Neuronal stem cell (in vitro differentiated cells): ENCODE measurements at regions not wholly inside any gene's neighbourhood (a gene's known extent, or its start where the extent isn't known, plus 50 kb on each side); places are given as distances from the start of the nearest gene placed in this dataset.

ENCODE experiments used
- DNase-seq: peaks from one replicate; pipeline ENCODE4 v3.0.0-alpha.2; 2013; ENCODE audit warnings: low spot score
- H2AFZ ChIP-seq: one replicate; pipeline ENCODE4 v1.6.1; 2013; ENCODE audit warnings: mild to moderate bottlenecking, low read length, inconsistent platforms
- H2AK5ac ChIP-seq: 2 replicates; pipeline ENCODE4 v1.6.1; 2013; ENCODE audit warnings: low read depth, mild to moderate bottlenecking, inconsistent platforms, low read length, moderate library complexity, mixed read lengths
- H2BK120ac ChIP-seq: 2 replicates; pipeline ENCODE4 v1.6.1; 2013; ENCODE audit warnings: low read depth, mild to moderate bottlenecking, inconsistent platforms, low read length, moderate library complexity, mixed read lengths
- H2BK12ac ChIP-seq: one replicate; pipeline ENCODE4 v1.6.1; 2013; ENCODE audit warnings: low read length, inconsistent platforms
- H2BK15ac ChIP-seq: 2 replicates; pipeline ENCODE4 v1.6.1; 2013; ENCODE audit warnings: mild to moderate bottlenecking, low read length, inconsistent platforms, mixed read lengths
- H2BK5ac ChIP-seq: one replicate; pipeline ENCODE4 v1.6.1; 2013; ENCODE audit warnings: inconsistent platforms, mild to moderate bottlenecking, low read length, moderate library complexity
- H3K14ac ChIP-seq: one replicate; pipeline ENCODE4 v1.6.1; 2013; ENCODE audit warnings: low read length, inconsistent platforms
- H3K18ac ChIP-seq: 2 replicates; pipeline ENCODE4 v1.6.1; 2013; ENCODE audit warnings: low read length, inconsistent platforms
- H3K23ac ChIP-seq: 2 replicates; pipeline ENCODE4 v1.6.1; 2013; ENCODE audit warnings: low read depth, mild to moderate bottlenecking, mixed read lengths, low read length, inconsistent platforms; ENCODE audit not compliant: poor library complexity
- H3K27ac ChIP-seq: replicated peaks from 3 replicates; pipeline ENCODE4 v1.5.1; 2013; ENCODE audit warnings: low read length, inconsistent platforms
- H3K27me3 ChIP-seq, 3 experiments: 2 replicates each; pipeline ENCODE4 v1.6.1; 2013; ENCODE audit warnings: low read length in 3 of 3, mild to moderate bottlenecking in 2 of 3, inconsistent platforms in 1 of 3, low read depth in 1 of 3, mixed read lengths in 1 of 3, moderate library complexity in 1 of 3; ENCODE audit not compliant: control insufficient read depth in 3 of 3, insufficient read depth in 3 of 3
- H3K36me3 ChIP-seq, 2 donors: replicated peaks in 1 of 2; 2 replicates each; pipeline ENCODE4 v1.6.1; 2013; ENCODE audit warnings: low read length in 2 of 2; ENCODE audit not compliant: control insufficient read depth in 2 of 2, insufficient read depth in 2 of 2
- H3K4ac ChIP-seq: 2 replicates; pipeline ENCODE4 v1.6.1; 2013; ENCODE audit warnings: inconsistent platforms, mild to moderate bottlenecking, low read length, moderate library complexity
- H3K4me1 ChIP-seq, 2 donors: 1 replicate in 1 of 2; 2 replicates in 1 of 2; pipeline ENCODE4 v1.6.1; 2013; ENCODE audit warnings: low read length in 2 of 2, low read depth in 1 of 2; ENCODE audit not compliant: control insufficient read depth in 2 of 2, insufficient read depth in 1 of 2
- H3K4me2 ChIP-seq: one replicate; pipeline ENCODE4 v1.6.1; 2013; ENCODE audit warnings: mild to moderate bottlenecking, low read length, inconsistent platforms; ENCODE audit not compliant: insufficient read depth, poor library complexity, severe bottlenecking
- H3K4me3 ChIP-seq, 2 donors: 2 replicates each; pipeline ENCODE4 v1.5.1; 2013; ENCODE audit warnings: low read length in 2 of 2, mild to moderate bottlenecking in 2 of 2, inconsistent platforms in 1 of 2, moderate library complexity in 1 of 2
- H3K79me1 ChIP-seq: one replicate; pipeline ENCODE4 v1.6.1; 2013; ENCODE audit warnings: low read depth, mild to moderate bottlenecking, inconsistent platforms, low read length, moderate library complexity
- H3K9ac ChIP-seq: one replicate; pipeline ENCODE4 v1.6.1; 2013; ENCODE audit warnings: mild to moderate bottlenecking, low read depth, low read length, inconsistent platforms; ENCODE audit not compliant: poor library complexity
- H3K9me3 ChIP-seq, 2 donors: replicated peaks in 1 of 2; 2 replicates each; pipeline versions ENCODE3 to v1.6.1; 2013; ENCODE audit warnings: low read length in 2 of 2, mild to moderate bottlenecking in 2 of 2, inconsistent platforms in 1 of 2, low read depth in 1 of 2, mixed read lengths in 1 of 2, moderate library complexity in 1 of 2; ENCODE audit not compliant: control insufficient read depth in 2 of 2, insufficient read depth in 1 of 2
- H4K8ac ChIP-seq: one replicate; pipeline ENCODE4 v1.6.1; 2013; ENCODE audit warnings: low read depth, mild to moderate bottlenecking, inconsistent platforms, low read length, moderate library complexity
- H4K91ac ChIP-seq: one replicate; pipeline ENCODE4 v1.6.1; 2013; ENCODE audit warnings: low read length, low read depth, mild to moderate bottlenecking, inconsistent platforms; ENCODE audit not compliant: poor library complexity
- WGBS, 2 donors: extraction: QIAGEN DNeasy Blood & Tissue Kit; methylation state at CpG; one replicate each; pipeline ENCODE4 v1.1.7; 2013; ENCODE audit warnings: missing lambda C conversion rate in 2 of 2, mixed read lengths in 1 of 2; ENCODE audit not compliant: insufficient read length in 2 of 2, insufficient replicate concordance in 1 of 2; ENCODE audit errors: extremely low coverage in 2 of 2; 5-methylcytosine and 5-hydroxymethylcytosine counted together

DNA sequence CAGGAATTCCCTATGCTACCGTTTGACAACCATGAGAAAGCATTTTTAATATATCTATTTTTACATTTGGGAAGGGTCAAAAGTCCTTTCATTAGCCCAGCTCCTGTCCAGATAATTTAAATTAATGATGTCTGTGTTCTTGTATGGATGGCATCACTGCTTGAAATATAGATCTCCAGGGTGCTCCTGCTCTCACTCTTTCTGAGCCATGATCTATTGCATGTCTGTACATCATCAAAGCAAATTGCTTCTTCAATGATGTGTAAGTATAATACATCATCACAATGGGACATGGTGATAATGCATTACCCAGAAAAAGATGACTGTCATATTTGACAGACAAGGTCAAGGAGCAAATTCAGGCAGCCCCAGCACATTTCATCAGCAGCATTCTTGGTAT is 223.6 kb upstream of the CNTN6 start:
- no peak overlapping the region for H2AK5ac ChIP-seq
- no peak overlapping the region for H2BK5ac ChIP-seq
- H3K4me2 ChIP-seq, result no peak overlapping the region
- H3K4ac ChIP-seq, result no peak overlapping the region
- H2BK12ac ChIP-seq, result no peak overlapping the region
- no peak overlapping the region for H3K9ac ChIP-seq
- H3K36me3 ChIP-seq, result no peaks in the 10 kb centered on the region
- no peak overlapping the region for H3K4me3 ChIP-seq
- no peak overlapping the region for H2BK15ac ChIP-seq
- H3K27ac ChIP-seq, result no peak overlapping the region
- no peak overlapping the region for H3K18ac ChIP-seq
- no peaks in the 10 kb centered on the region for H3K9me3 ChIP-seq
- no peaks in the 10 kb centered on the region for H3K4me1 ChIP-seq
- H3K14ac ChIP-seq, result no peak overlapping the region
- DNase-seq, result no peak
- no peaks in the 10 kb centered on the region for H3K27me3 ChIP-seq
- H3K79me1 ChIP-seq, result no peaks in the 10 kb centered on the region
- H3K23ac ChIP-seq, result no peak overlapping the region
- no peak overlapping the region for H2BK120ac ChIP-seq
- H2AFZ ChIP-seq, result no peak overlapping the region
- no peak overlapping the region for H4K8ac ChIP-seq
- WGBS, 2 donors, result no CpG with 5 or more reads among the region's 1 CpG
- H4K91ac ChIP-seq, result no peak overlapping the region

DNA sequence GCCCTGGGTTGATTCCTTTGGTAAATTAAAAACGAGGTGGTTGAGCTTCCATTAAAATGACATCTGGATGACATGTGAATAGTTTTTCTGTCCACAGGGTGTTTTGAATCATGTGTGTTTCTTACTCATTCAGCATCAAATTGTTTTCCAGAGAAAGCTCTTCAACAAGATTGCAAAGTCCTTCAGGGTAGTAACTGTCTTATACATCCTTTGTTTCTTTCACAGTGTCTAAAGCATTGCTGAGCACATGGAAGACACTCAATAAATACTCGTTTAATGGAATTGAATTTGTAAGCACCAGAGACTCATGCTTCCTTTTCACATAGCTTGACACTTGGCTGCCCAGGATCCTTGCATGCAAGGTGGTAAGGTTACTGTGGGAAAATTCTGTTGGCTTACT is 223.1 kb upstream of the CNTN6 start:
- Histone ChIP-seq H3K14ac (no peak overlapping the region), H2BK12ac (no peak overlapping the region), H2BK15ac (no peak overlapping the region), H4K91ac (no peak overlapping the region), H3K27me3 (no peaks in the 10 kb centered on the region), H3K79me1 (no peaks in the 10 kb centered on the region), H4K8ac (no peak overlapping the region), H2BK5ac (no peak overlapping the region), H3K4me1 (no peaks in the 10 kb centered on the region), H3K4ac (no peak overlapping the region), H3K18ac (no peak overlapping the region), H2BK120ac (no peak overlapping the region), H2AFZ (no peak overlapping the region), H3K23ac (no peak overlapping the region), H3K4me3 (no peak overlapping the region), H3K4me2 (no peak overlapping the region), H2AK5ac (no peak overlapping the region), H3K9me3 (no peaks in the 10 kb centered on the region), H3K36me3 (no peaks in the 10 kb centered on the region), H3K9ac (no peak overlapping the region), H3K27ac (no peak overlapping the region)
- DNase-seq, result no peak
- WGBS, 2 donors, result no CpG with 5 or more reads among the region's 2 CpGs

DNA sequence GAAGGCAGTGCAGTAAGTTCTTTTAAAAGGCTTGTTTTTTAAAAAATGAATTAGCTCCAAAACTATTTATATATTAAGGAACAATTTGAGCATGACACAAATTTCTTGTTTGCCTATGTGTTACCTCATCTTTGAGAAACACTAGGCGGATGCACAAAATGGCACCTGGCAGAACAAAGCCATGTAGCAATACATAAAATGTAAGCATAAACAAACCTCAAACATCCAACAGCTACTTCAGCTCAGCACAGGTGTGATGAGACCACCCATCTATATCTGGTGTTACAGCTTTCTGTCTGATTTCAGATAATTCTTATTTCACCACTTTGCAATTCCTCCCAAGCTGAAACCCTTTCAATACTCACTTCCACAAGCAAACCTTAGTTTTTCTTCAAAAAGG is 221.2 kb upstream of the CNTN6 start:
- H3K27me3 ChIP-seq, result no peaks in the 10 kb centered on the region
- H2AK5ac ChIP-seq, result no peak overlapping the region
- H3K4me2 ChIP-seq, result no peak overlapping the region
- no peak overlapping the region for H3K4me3 ChIP-seq
- no CpG with 5 or more reads among the region's 1 CpG for WGBS, 2 donors
- H3K14ac ChIP-seq, result no peak overlapping the region
- H3K18ac ChIP-seq, result no peak overlapping the region
- H4K91ac ChIP-seq, result no peak overlapping the region
- no peak overlapping the region for H2BK15ac ChIP-seq
- no peak overlapping the region for H2BK12ac ChIP-seq
- no peak overlapping the region for H3K4ac ChIP-seq
- no peaks in the 10 kb centered on the region for H3K9me3 ChIP-seq
- no peak overlapping the region for H2BK5ac ChIP-seq
- DNase-seq, result no peak
- no peak overlapping the region for H3K27ac ChIP-seq
- H3K36me3 ChIP-seq, result no peaks in the 10 kb centered on the region
- H2BK120ac ChIP-seq, result no peak overlapping the region
- no peaks in the 10 kb centered on the region for H3K79me1 ChIP-seq
- no peaks in the 10 kb centered on the region for H3K4me1 ChIP-seq
- H3K9ac ChIP-seq, result no peak overlapping the region
- no peak overlapping the region for H2AFZ ChIP-seq
- no peak overlapping the region for H3K23ac ChIP-seq
- no peak overlapping the region for H4K8ac ChIP-seq

GRCh38 chr3:877001-877400 is 215.8 kb upstream of the CNTN6 start:
- Histone ChIP-seq H2BK15ac (no peak overlapping the region), H2BK120ac (no peak overlapping the region), H3K4me2 (no peak overlapping the region), H3K27me3 (no peaks in the 10 kb centered on the region), H3K18ac (no peak overlapping the region), H3K9me3 (peaks cover 0 to 3% of the 10 kb centered on the region in 2 donors), H3K4ac (no peak overlapping the region), H3K14ac (no peak overlapping the region), H4K8ac (no peak overlapping the region), H3K23ac (no peak overlapping the region), H3K4me1 (peaks cover 0 to 6% of the 10 kb centered on the region in 2 donors), H3K9ac (no peak overlapping the region), H3K4me3 (no peak overlapping the region), H3K27ac (no peak overlapping the region), H4K91ac (no peak overlapping the region), H3K79me1 (no peaks in the 10 kb centered on the region), H2BK5ac (no peak overlapping the region), H2BK12ac (no peak overlapping the region), H2AK5ac (no peak overlapping the region), H2AFZ (no peak overlapping the region), H3K36me3 (no peaks in the 10 kb centered on the region)
- DNase-seq, result no peak
- WGBS, 2 donors, result no CpG with 5 or more reads among the region's 1 CpG
